GM19455 (cell line): ENCODE measurements at regions not wholly inside any gene's neighbourhood (a gene's known extent, or its start where the extent isn't known, plus 50 kb on each side); places are given as distances from the start of the nearest gene placed in this dataset.
A peak's percentile ranks its signal among the peaks of the same experiment; 100 is the strongest.
"Not testable (repeated sequence)": the region's sequence is repeated elsewhere in the genome, so short reads cannot be mapped to it uniquely, and the experiment has no call there.

Experiments used
- ATAC-seq: cut with Tn5 transposase; IDR thresholded peaks from one replicate; pipeline ENCODE4 v1.9.1; 2021; ENCODE audit not compliant: unreplicated experiment

GRCh38 chr11:109964487-109964886, 128.7 kb upstream of the ZC3H12C start:
- ATAC-seq = no peak

- not testable (repeated sequence) for ATAC-seq
Observed at GRCh38 chr11:109965445-109965844, 127.7 kb upstream of the ZC3H12C start.

- ATAC-seq = not testable (repeated sequence)
Observed at GRCh38 chr11:109965926-109966325, 127.3 kb upstream of the ZC3H12C start.

GRCh38 chr11:109967136-109967535, 126.1 kb upstream of the ZC3H12C start:
- ATAC-seq = not testable (repeated sequence)

GRCh38 chr11:109968299-109968698, 124.9 kb upstream of the ZC3H12C start:
- ATAC-seq = no peak

- ATAC-seq = no peak
Observed at GRCh38 chr11:109968781-109969180, 124.4 kb upstream of the ZC3H12C start.

GRCh38 chr11:109970516-109971183, 122.5 kb upstream of the ZC3H12C start:
- ATAC-seq = peak; percentile 45

- peak; percentile 29 for ATAC-seq
Observed at GRCh38 chr11:109971184-109971523, 122.0 kb upstream of the ZC3H12C start.

GRCh38 chr11:109972181-109972715, 120.9 kb upstream of the ZC3H12C start:
- peak; percentile 82 for ATAC-seq

GRCh38 chr11:109972939-109973338, 120.3 kb upstream of the ZC3H12C start:
- no peak for ATAC-seq

- no peak for ATAC-seq
Observed at GRCh38 chr11:109973486-109973885, 119.7 kb upstream of the ZC3H12C start.

GRCh38 chr11:109974523-109974922, 118.7 kb upstream of the ZC3H12C start:
- ATAC-seq = no peak

- no peak for ATAC-seq
Observed at GRCh38 chr11:109978895-109979294, 114.3 kb upstream of the ZC3H12C start.

GRCh38 chr11:109981031-109981636, 112.1 kb upstream of the ZC3H12C start:
- ATAC-seq = no peak

- no peak for ATAC-seq
Observed at GRCh38 chr11:109983358-109983757, 109.8 kb upstream of the ZC3H12C start.

- peak; percentile 99 for ATAC-seq
Observed at GRCh38 chr11:109984634-109985289, 108.4 kb upstream of the ZC3H12C start.

- ATAC-seq = no peak
Observed at GRCh38 chr11:109986488-109986887, 106.7 kb upstream of the ZC3H12C start.

GRCh38 chr11:109991835-109992234, 101.4 kb upstream of the ZC3H12C start:
- no peak for ATAC-seq

GRCh38 chr11:109993786-109994185, 99.4 kb upstream of the ZC3H12C start:
- ATAC-seq = no peak

GRCh38 chr11:109994907-109995306, 98.3 kb upstream of the ZC3H12C start:
- ATAC-seq = no peak

GRCh38 chr11:109996060-109996459, 97.1 kb upstream of the ZC3H12C start:
- no peak for ATAC-seq

GRCh38 chr11:109998921-109999320, 94.3 kb upstream of the ZC3H12C start:
- no peak for ATAC-seq
